GM19025 (cell line): ENCODE measurements at regions not wholly inside any gene's neighbourhood (a gene's known extent, or its start where the extent isn't known, plus 50 kb on each side); places are given as distances from the start of the nearest gene placed in this dataset.

Experiments used
- ATAC-seq: cut with Tn5 transposase; IDR thresholded peaks from one replicate; pipeline ENCODE4 v1.9.1; 2021; ENCODE audit warnings: mild to moderate bottlenecking, low read depth, moderate library complexity; ENCODE audit not compliant: unreplicated experiment

DNA sequence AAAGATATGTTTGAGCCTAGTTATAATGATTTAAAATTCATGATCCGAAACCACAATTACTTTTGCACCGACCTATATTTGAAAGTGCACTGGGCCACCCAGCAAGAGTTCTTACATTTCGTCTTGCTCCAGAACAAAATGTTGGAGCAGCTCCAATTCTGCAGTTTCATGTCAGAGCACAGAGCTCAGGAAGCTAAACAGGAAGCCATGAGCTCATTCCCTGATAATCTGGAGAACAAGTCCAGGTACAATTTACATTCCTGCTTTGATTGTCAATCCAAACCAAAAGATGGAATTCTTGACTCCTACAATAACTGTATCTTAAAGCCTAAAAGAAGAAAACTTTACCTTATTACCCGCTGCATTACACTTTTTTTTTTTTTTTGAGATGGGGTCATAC is 131.8 kb downstream of the KCTD12 start:
- no peak for ATAC-seq

- no peak for ATAC-seq
Measured at GRCh38 chr13:76751278-76751677, 134.9 kb downstream of the KCTD12 start.

- ATAC-seq = no peak
Measured at GRCh38 chr13:76750126-76750525, 136.1 kb downstream of the KCTD12 start.

GRCh38 chr13:76745261-76746200 is 140.7 kb downstream of the KCTD12 start:
- peak; percentile 66 for ATAC-seq

DNA sequence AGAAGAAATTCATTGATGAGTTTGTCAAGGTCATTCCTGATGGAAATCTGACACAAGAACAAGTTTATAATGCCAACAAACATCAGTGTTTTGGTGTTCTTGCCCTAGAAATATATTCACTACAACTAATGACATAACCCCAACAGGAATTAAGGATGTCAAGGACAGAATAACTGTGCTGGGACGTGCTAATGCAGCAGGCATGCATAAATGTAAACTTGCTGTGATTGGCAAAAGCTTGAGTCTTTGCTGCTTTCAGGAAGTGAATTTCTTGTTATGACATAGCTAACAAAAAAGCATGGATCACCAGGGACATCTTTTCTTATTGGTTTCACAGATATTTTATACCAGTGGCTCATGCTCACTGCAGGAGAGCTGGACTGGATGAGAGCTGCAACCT is 144.6 kb downstream of the KCTD12 start:
- no peak for ATAC-seq

- ATAC-seq = no peak
Measured at GRCh38 chr13:76741046-76741445, 145.2 kb downstream of the KCTD12 start.

GRCh38 chr13:76738616-76739015 is 147.6 kb downstream of the KCTD12 start:
- no peak for ATAC-seq

DNA sequence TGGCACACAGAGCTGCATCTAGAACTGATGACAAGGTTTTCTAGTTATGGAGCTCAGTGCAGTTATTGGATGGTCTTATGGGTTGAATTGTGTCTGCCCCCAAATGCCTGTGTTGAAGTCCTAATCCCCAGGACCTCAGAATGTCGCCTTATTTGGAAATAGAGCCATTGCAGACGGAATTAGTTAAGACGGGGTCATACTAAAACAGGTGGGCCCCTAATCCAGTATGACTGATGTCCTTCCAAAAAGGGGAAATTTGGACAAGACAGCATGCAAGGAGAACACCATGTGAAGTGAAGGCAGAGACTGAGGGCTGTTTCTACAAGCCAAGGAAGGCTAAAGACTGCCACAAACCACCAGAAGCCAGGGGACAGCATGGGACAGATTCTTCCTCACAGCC is 148.7 kb downstream of the KCTD12 start:
- ATAC-seq = no peak

- no peak for ATAC-seq
Measured at GRCh38 chr13:76735641-76736040, 150.6 kb downstream of the KCTD12 start.

DNA sequence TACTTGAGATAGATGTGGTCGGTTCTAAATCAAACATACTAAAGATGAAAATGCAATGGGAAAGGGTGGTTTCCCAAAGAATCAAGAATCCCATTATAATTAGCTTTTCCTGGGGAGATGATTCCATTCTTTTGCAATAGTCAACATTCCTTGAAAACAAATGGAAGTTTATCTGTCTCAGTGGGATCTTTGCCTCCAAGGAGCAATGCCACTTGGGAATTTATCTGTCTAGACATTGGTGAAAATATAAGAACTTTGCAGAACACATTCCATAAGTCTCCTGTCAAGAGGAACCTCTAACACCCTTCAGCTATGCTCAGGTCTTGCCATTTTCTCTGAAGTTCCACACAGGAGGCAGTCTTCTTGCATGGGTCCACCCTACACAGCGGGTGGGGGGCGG is 152.5 kb downstream of the KCTD12 start:
- ATAC-seq = no peak

DNA sequence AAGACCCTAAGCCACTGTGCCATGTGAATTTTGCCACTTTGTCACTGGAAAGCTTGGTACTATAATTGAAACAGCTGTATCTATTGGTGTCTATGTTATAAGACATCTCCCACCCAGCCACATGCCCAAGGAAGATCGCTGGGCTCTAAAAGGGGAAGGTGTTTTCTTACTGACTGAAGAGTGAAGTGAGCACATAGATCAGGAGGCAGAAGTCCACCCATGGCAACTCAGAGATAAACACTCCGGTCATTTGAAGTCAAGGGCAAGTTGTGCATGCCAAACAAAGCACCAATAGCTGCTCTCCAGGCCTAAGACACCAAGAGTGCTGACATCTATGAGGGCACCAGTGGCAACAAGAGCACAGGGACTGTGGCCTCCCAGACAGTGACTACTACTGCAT is 153.8 kb downstream of the KCTD12 start:
- ATAC-seq = no peak

DNA sequence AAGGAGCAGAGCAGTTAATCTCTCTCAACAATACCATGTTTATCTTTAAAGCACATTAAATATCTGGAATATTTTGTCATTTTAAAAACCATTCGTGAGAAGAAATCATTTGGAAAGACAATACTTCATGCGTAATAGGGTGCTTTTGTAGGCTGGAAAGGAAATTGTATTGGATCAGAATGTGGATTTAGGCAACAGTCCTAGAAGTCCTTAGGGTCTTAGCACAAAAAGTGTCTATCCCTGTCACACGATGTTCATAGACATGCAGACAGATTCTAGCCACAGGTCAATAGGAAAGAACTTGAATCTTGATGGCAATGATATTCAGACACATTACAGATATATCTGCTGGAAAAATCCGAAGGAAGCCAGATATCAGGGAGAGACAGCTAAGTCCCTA is 156.0 kb downstream of the KCTD12 start:
- ATAC-seq = no peak

DNA sequence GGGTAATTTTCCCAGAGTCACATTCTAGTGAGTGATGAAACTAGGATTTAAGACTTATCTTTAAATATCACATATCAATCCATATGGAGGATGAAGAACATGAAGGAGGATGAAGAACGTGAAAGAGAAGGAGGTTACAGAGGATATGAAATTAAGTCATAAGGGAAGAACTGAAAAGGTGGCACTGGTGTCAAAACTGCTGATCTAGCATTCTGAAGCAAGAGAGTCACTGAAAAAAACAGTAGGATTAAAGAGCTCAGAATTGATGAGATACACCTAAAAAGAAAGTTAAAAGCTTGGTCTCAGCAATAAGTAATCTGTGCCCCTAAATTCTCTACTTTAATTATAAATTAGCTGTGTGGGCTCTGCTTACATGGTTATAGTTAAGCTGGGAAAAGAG is 156.5 kb downstream of the KCTD12 start:
- no peak for ATAC-seq

DNA sequence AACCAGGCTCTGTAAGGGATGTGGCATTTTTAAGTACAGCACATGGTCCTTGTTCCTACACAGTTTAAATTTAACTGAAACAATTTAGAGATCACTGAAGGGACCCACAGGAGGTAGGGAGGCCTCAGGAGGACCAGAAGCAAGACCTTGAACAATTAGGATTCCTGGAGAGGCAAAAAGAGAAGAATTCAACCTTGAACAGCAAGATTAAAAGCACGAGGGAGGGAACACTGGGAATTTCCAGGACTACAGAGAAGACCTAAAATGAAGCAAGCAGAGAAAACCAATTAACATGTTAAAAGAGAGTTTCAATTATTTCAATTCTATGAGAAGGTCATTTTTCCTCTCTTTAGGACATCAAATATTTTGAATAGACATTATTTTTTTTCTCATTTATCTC is 160.3 kb downstream of the KCTD12 start:
- ATAC-seq = no peak

- ATAC-seq = no peak
Measured at GRCh38 chr13:76725211-76725610, 161.0 kb downstream of the KCTD12 start.

DNA sequence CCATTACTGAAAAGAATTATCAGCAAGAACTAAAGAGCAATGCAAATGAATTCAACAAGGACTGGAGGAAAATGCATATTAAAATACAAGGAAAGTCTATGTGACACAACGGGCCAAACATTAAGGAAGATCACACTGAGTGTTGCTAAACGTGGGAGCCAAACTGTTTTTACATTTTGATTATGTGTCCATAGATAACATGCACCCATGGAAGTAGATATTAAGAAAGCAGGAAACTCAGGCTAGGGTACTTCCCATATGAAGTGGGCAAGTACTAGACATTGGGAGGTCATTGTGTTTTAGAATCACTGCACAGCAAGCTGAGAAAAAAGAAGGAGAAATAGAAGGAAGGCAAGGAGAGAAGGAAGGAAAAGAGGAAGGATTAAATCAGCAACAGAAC is 161.8 kb downstream of the KCTD12 start:
- no peak for ATAC-seq

GRCh38 chr13:76723551-76724232 is 162.5 kb downstream of the KCTD12 start:
- ATAC-seq = no peak

GRCh38 chr13:76722782-76723181 is 163.4 kb downstream of the KCTD12 start:
- no peak for ATAC-seq

DNA sequence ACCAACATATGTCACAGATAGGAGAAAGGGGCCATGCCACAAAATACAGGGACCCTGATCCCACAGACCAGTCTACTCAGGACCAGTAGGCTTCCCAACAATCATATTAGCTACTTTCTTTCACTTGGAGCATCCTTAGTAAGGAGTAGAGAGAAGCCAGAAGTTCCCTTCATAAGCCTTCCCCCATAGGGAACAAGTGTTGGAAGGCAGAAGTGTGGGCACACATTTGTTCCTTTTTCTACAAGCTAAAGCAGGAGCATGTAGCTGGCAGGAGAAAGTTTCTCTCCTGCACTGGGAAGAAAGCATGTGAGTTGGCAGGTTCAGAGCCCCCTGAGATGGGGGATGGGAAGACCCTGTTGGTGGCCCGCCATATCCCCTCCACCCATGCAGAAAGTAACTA is 165.4 kb downstream of the KCTD12 start:
- ATAC-seq = no peak

- ATAC-seq = no peak
Measured at GRCh38 chr13:76720416-76720815, 165.8 kb downstream of the KCTD12 start.

DNA sequence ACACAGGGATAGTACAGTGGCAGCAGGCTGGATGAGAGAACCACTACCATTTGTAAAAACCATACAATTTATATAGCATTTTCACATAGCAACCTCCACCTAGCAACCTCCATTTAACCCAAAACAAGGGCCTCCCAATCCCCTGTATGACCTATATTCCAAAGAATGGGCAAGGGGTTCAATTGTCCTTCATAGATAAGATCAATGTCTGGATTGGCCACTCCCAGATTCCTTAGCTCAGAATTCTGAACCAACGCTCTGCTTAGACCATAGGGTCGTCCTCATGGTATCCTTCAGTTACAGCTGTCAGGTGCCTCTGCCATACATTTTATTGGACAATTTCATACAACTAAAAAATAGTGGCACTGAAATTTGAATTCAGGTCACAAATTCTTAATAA is 166.2 kb downstream of the KCTD12 start:
- ATAC-seq = no peak

DNA sequence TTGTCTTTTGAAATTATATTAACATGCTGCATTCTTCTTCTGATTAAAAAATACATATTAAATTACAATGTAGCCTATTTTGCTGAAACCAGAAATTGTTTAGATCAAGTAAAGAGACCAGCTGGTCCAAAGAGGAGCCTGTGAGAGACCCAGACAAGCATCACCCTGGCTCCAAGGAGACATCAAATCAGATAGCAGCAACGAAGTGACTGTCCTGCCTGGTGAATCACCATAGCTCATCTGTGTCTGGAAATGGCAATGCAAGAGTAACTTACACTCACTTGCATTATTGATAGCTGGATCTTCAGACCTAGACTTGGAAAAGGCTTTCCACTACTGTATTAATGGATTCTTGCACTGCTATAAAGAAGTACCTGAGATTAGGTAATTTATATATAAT is 169.1 kb downstream of the KCTD12 start:
- ATAC-seq = no peak
